ENCODE measurements at regions not wholly inside any gene's neighbourhood (a gene's known extent, or its start where the extent isn't known, plus 50 kb on each side); places are given as distances from the start of the nearest gene placed in this dataset.

GRCh38 chr13:108508263-108508662, 121.1 kb upstream of the MYO16 start:
- TF ChIP-seq POLR2A (IDR thresholded peaks at IDR 0.05), result no peak
- TF ChIP-seq CTCF (IDR thresholded peaks at IDR 0.05), result peak in 1 of 4 experiments; percentile 41
